ENCODE measurements at regions not wholly inside any gene's neighbourhood (a gene's known extent, or its start where the extent isn't known, plus 50 kb on each side); places are given as distances from the start of the nearest gene placed in this dataset.

- TF ChIP-seq EZH2 (IDR thresholded peaks at IDR 0.05; ENCODE audit: borderline replicate concordance, insufficient read depth, low read depth, low read length, poor library complexity, severe bottlenecking) (no peak), CTCF (IDR thresholded peaks at IDR 0.05) (no peak)
Observed at GRCh38 chr1:78254517-78254916, 208.8 kb downstream of the GIPC2 start.

Measured in B cell (primary cell).